ENCODE measurements at regions not wholly inside any gene's neighbourhood (a gene's known extent, or its start where the extent isn't known, plus 50 kb on each side); places are given as distances from the start of the nearest gene placed in this dataset.

DNA sequence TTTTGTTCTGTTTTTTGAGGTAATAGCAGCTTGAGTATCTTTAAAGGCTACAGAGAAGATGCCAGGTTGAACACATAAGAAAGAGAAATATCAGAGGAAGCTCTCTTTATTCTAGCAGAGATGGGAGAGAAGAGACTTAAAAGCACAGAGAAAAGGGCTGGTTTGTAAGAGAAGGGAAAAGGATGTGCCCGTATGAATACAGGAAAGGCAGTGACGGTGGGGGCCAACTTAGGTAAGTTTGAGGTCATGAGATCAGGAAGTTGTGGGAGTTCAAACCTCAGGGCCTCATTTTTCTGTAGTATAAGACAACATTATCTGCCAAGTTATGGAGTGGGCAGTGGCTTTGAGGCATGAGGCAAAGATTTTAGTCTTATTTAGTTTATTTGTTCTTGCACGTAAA, 121.3 kb upstream of the S100G start:
- Histone ChIP-seq H3K36me3 (ENCODE audit: control insufficient read depth, insufficient read depth, low read length) (peaks cover 6% of the 10 kb centered on the region; the same call in 1 of the 2 replicates), H3K27ac (ENCODE audit: low read depth, low read length) (no peak overlapping the region), H3K27me3 (ENCODE audit: control insufficient read depth, insufficient read depth, low read length) (no peaks in the 10 kb centered on the region), H3K4me3 (ENCODE audit: low read depth, low read length) (no peak overlapping the region), H3K9me3 (ENCODE audit: control insufficient read depth, insufficient read depth, low read depth, low read length) (peaks cover 30% of the 10 kb centered on the region), H3K9ac (ENCODE audit: low read length) (no peak overlapping the region), H3K4me1 (ENCODE audit: control insufficient read depth, insufficient read depth, low read length) (no peaks in the 10 kb centered on the region)

All from HUES6 (cell line).